K562 (cell line): ENCODE measurements at regions not wholly inside any gene's neighbourhood (a gene's known extent, or its start where the extent isn't known, plus 50 kb on each side); places are given as distances from the start of the nearest gene placed in this dataset.

Source experiments
- ATAC-seq: fragments of 200-7000 bp; cut with Tn5 transposase; 3 replicates; pipeline ENCODE4 v1.9.1; 2020; ENCODE audit warnings: moderate library complexity
- BruUV-seq: library from RNA; stranded (reverse); fragments of 400-500 nt; replicated peaks from 2 replicates; lab custom pipeline; 2021; lab: Mats Ljungman, UMichigan
- CTCF ChIA-PET: fragments of 300-600 bp; formaldehyde crosslinking; extraction: SDS; loops from one replicate; lab custom pipeline; 2021; ENCODE audit warnings: low intra/inter-chr PET ratio; lab: Yijun Ruan, JAX
- POLR2A ChIA-PET: fragments of 300-600, 350-650 bp; sonication (Branson Sonifier 250); formaldehyde crosslinking; extraction: SDS; loops from one replicate; lab custom pipeline; 2021; ENCODE audit warnings: antibody characterized with exemption, inconsistent platforms; lab: Yijun Ruan, JAX
- DNase-seq, 4 experiments: peaks; one replicate each; pipeline versions ENCODE4 v3.0.0 to v3.0.0-alpha.2; 2011 to 2018; ENCODE audit warnings: low spot score in 3 of 4, mixed read lengths in 3 of 4; ENCODE audit errors: extremely low read depth in 1 of 4
- FAIRE-seq: peaks from 2 replicates; lab custom pipeline; 2011; peaks lifted over from hg19 to GRCh38; lab: Jason Lieb, UNC
- H2AFZ ChIP-seq: 2 replicates; pipeline ENCODE4 v1.6.0; 2011; ENCODE audit warnings: low read depth, low read length, control low read depth, inconsistent platforms
- H3K27ac ChIP-seq: fragments of 200-600 bp; 3 replicates; pipeline ENCODE4 v1.8.0; 2011; ENCODE audit warnings: low read depth, mild to moderate bottlenecking, control low read depth, inconsistent platforms, low read length, moderate library complexity, mixed read lengths; ENCODE audit errors: extremely low read depth
- H3K27me3 ChIP-seq, 2 experiments: fragments of 300-600 bp in 1 of 2; 2 replicates in 1 of 2; 3 replicates in 1 of 2; pipeline versions ENCODE4 v1.6.0 to v1.8.0; 2011; ENCODE audit warnings: inconsistent platforms in 2 of 2, low read length in 2 of 2, mild to moderate bottlenecking in 1 of 2, mixed read lengths in 1 of 2, moderate library complexity in 1 of 2; ENCODE audit not compliant: control insufficient read depth in 2 of 2, insufficient read depth in 2 of 2
- H3K36me3 ChIP-seq: fragments of 300-600 bp; 3 replicates; pipeline ENCODE4 v1.8.0; 2011; ENCODE audit warnings: mild to moderate bottlenecking, low read length, inconsistent platforms; ENCODE audit not compliant: control insufficient read depth, insufficient read depth
- H3K4me1 ChIP-seq, 2 experiments: fragments of 200-600 bp in 1 of 2; replicated peaks in 1 of 2; 2 replicates in 1 of 2; 3 replicates in 1 of 2; pipeline versions ENCODE4 v1.5.1 to v1.8.0; 2011; ENCODE audit warnings: inconsistent platforms in 2 of 2, low read length in 2 of 2, mild to moderate bottlenecking in 1 of 2, mixed read lengths in 1 of 2, moderate library complexity in 1 of 2; ENCODE audit not compliant: control insufficient read depth in 2 of 2, insufficient read depth in 2 of 2
- H3K4me2 ChIP-seq: 2 replicates; pipeline ENCODE4 v1.6.1; 2011; ENCODE audit warnings: low read length, control low read depth, inconsistent platforms, mixed read lengths; ENCODE audit not compliant: insufficient read depth
- H3K4me3 ChIP-seq: fragments of 200-600 bp; sonication (generic), shearing (Covaris generic); 2 replicates; pipeline ENCODE4 v1.5.1; 2016; ENCODE audit warnings: control low read depth, inconsistent platforms
- H3K79me2 ChIP-seq: fragments of 200-600 bp; 3 replicates; pipeline ENCODE4 v1.8.0; 2011; ENCODE audit warnings: low read length, inconsistent platforms; ENCODE audit not compliant: control insufficient read depth, insufficient read depth
- H3K9ac ChIP-seq, 2 experiments: 2 replicates each; pipeline versions ENCODE4 v1.6.0 to v1.6.1; 2011; ENCODE audit warnings: low read depth in 2 of 2, low read length in 2 of 2, control low read depth in 1 of 2, inconsistent platforms in 1 of 2, mild to moderate bottlenecking in 1 of 2, mixed read lengths in 1 of 2; ENCODE audit not compliant: insufficient read depth in 1 of 2
- H3K9me1 ChIP-seq: one replicate; pipeline ENCODE4 v1.6.0; 2011; ENCODE audit warnings: inconsistent platforms, mild to moderate bottlenecking, low read length, moderate library complexity; ENCODE audit not compliant: control insufficient read depth, insufficient read depth
- H3K9me3 ChIP-seq: replicated peaks from 2 replicates; pipeline ENCODE4 v1.5.1; 2011; ENCODE audit warnings: low read depth, low read length, inconsistent platforms; ENCODE audit not compliant: control insufficient read depth, insufficient read depth
- H4K20me1 ChIP-seq: replicated peaks from 2 replicates; pipeline ENCODE4 v1.6.1; 2011; ENCODE audit warnings: low read length, inconsistent platforms, mixed read lengths; ENCODE audit not compliant: control insufficient read depth, insufficient read depth
- EP300 ChIP-seq: IDR thresholded peaks from 2 replicates; pipeline ENCODE4 v1.6.1; 2012; ENCODE audit warnings: low read length, improper control_type of control experiment
- EP400 ChIP-seq: fragments of 450-650 bp; IDR thresholded peaks from 2 replicates; pipeline ENCODE4 v1.6.1; 2017; ENCODE audit warnings: antibody characterized with exemption, mild to moderate bottlenecking, moderate library complexity
- KDM5B ChIP-seq: fragments of 200-600 bp; sonication (generic); IDR thresholded peaks from 2 replicates; pipeline ENCODE4 v1.6.1; 2012; ENCODE audit warnings: low read depth, mild to moderate bottlenecking, moderate library complexity, low read length, control low read depth, inconsistent platforms; ENCODE audit not compliant: insufficient replicate concordance
- RNF2 ChIP-seq: sonication (generic); IDR thresholded peaks from 2 replicates; pipeline ENCODE4 v1.6.1; 2016
- SIX5 ChIP-seq, 2 experiments: IDR thresholded peaks; 2 replicates each; pipeline ENCODE4 v1.6.1; 2011; ENCODE audit warnings: low read length in 2 of 2, borderline replicate concordance in 1 of 2, low read depth in 1 of 2, mild to moderate bottlenecking in 1 of 2, moderate library complexity in 1 of 2; ENCODE audit not compliant: insufficient read depth in 1 of 2
- SMARCB1 ChIP-seq: IDR thresholded peaks from 2 replicates; pipeline ENCODE4 v1.6.1; 2011; ENCODE audit warnings: improper control_type of control experiment, low read depth; ENCODE audit not compliant: insufficient read length
- SPI1 ChIP-seq: IDR thresholded peaks from 2 replicates; pipeline ENCODE4 v1.6.1; 2011; ENCODE audit warnings: low read depth, low read length, control low read depth, borderline replicate concordance
- TAF15 ChIP-seq: fragments of 200-400 bp; formaldehyde crosslinking; IDR thresholded peaks from 2 replicates; pipeline ENCODE4 v1.6.1; 2017; ENCODE audit warnings: mild to moderate bottlenecking, low read depth, low read length, moderate library complexity
- ZKSCAN8 ChIP-seq: fragments of 200-800 bp; sonication (Bioruptor generic); IDR thresholded peaks from 2 replicates; pipeline ENCODE4 v1.6.1; 2016; ENCODE audit warnings: missing genetic modification characterization, missing compliant biosample characterization
- ZNF174 ChIP-seq: fragments of 250-450 bp; sonication (Bioruptor Pico); IDR thresholded peaks from 2 replicates; pipeline ENCODE4 v1.4.0; 2020; ENCODE audit warnings: mild to moderate bottlenecking
- ZNF3 ChIP-seq: fragments of 250-450 bp; sonication (Bioruptor Pico); IDR thresholded peaks from 2 replicates; pipeline ENCODE4 v1.5.0; 2021; ENCODE audit warnings: mild to moderate bottlenecking, moderate library complexity
- ZNF347 ChIP-seq: fragments of 450-650 bp; formaldehyde crosslinking; IDR thresholded peaks from 2 replicates; pipeline ENCODE4 v1.4.0; 2020; ENCODE audit warnings: low read depth, mild to moderate bottlenecking, moderate library complexity
- ZNF76 ChIP-seq: fragments of 250-450 bp; sonication (Bioruptor Pico); IDR thresholded peaks from 2 replicates; pipeline ENCODE4 v1.4.0; 2020; ENCODE audit warnings: mild to moderate bottlenecking, moderate library complexity, borderline replicate concordance
- ZNF766 ChIP-seq: fragments of 200-800 bp; sonication (Bioruptor generic); conservative IDR thresholded peaks from 2 replicates; pipeline ENCODE4 v1.6.1; 2016; ENCODE audit warnings: missing genetic modification characterization, missing compliant biosample characterization
- WGBS: fragments of 100-300 bp; shearing (Covaris generic); methylation state at CpG from one replicate; pipeline ENCODE4 v1.1.6; 2016; ENCODE audit warnings: low coverage, mixed read lengths; ENCODE audit not compliant: insufficient coverage; ENCODE audit errors: missing lambda C conversion rate; 5-methylcytosine and 5-hydroxymethylcytosine counted together
- in situ Hi-C: fragments of 300-500 bp; cut with MboI; formaldehyde crosslinking; loops from 4 replicates; pipeline ENCODE4 v1.15.0; 2018; ENCODE audit warnings: inconsistent platforms, mixed read lengths
- intact Hi-C: fragments of 100-400 bp; cut with micrococcal nuclease; formaldehyde crosslinking; loops from 2 replicates; pipeline ENCODE4 v1.14.2; 2022
- TF ChIP-seq, protein P1 (sequence below), 2 experiments: fragments of 150-350 bp in 1 of 2; IDR thresholded peaks; 2 replicates each; pipeline ENCODE4 v1.6.1; 2012 to 2016; ENCODE audit warnings: low read depth in 2 of 2, low read length in 2 of 2, mild to moderate bottlenecking in 1 of 2, moderate library complexity in 1 of 2
- TF ChIP-seq, protein P2 (sequence below): fragments of 250-450 bp; sonication (Bioruptor Pico); IDR thresholded peaks from 2 replicates; pipeline ENCODE4 v1.8.0; 2021; ENCODE audit warnings: mild to moderate bottlenecking, moderate library complexity
- TF ChIP-seq, protein P3 (sequence below): fragments of 250-450 bp; sonication (Bioruptor Pico); IDR thresholded peaks from 2 replicates; pipeline ENCODE4 v1.6.1; 2021; ENCODE audit warnings: mild to moderate bottlenecking

DNA sequence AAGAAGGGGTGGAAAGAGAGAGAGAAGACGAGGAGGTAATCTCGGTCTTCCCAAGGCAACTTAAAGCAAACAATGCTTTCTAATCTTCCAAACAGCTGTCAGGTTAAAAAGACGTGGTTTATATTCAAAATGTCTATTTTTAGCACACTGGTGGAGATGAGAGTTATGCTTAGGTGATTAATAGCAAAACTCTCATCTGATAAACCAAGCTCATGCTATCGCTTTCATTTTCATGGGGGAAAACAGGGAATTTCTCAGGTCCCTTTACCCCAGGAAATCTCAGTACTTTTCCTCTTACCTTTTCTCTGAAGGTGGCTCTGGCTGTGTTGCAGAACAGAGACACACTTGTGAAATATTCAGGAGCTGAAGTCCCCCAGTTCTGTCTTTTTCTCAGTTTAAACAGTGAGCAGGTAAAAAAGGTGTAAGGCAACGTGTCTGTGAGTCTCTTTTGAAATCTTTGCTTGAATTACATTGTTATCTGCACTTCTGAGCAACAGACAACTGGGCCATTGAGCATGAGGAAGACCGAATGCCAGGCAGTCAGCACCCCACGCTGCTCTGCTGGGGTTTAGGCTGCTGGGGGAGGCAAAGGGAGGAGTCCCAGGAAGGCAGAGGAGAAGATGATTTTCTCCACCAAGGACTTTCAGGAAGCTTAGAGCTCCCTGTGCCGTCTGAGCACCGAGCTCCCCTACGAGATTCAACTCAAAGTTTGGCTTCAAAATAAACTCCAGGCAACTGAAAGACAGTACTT is 759.3 kb downstream of the BCL11B start:
- WGBS: 2% methylated on average over 10 of the region's 10 CpGs
- TF ChIP-seq EP300 (no peak), KDM5B (no peak), RNF2 (no peak), SPI1 (no peak), TAF15 (no peak), ZKSCAN8 (CRISPR knock-in tag) (no peak), ZNF3 (no peak), ZNF347 (CRISPR knock-in tag) (no peak), ZNF76 (CRISPR knock-in tag) (no peak), ZNF174 (CRISPR knock-in tag) (no peak), SMARCB1 (no peak), EP400 (no peak), ZNF766 (CRISPR knock-in tag) (no peak), SIX5 (IDR thresholded peaks at IDR 0.05; ENCODE audit: borderline replicate concordance in 1 of 2, insufficient read depth in 1 of 2, low read depth in 1 of 2, low read length in 2 of 2) (no peak)
- TF ChIP-seq, protein P1, sequence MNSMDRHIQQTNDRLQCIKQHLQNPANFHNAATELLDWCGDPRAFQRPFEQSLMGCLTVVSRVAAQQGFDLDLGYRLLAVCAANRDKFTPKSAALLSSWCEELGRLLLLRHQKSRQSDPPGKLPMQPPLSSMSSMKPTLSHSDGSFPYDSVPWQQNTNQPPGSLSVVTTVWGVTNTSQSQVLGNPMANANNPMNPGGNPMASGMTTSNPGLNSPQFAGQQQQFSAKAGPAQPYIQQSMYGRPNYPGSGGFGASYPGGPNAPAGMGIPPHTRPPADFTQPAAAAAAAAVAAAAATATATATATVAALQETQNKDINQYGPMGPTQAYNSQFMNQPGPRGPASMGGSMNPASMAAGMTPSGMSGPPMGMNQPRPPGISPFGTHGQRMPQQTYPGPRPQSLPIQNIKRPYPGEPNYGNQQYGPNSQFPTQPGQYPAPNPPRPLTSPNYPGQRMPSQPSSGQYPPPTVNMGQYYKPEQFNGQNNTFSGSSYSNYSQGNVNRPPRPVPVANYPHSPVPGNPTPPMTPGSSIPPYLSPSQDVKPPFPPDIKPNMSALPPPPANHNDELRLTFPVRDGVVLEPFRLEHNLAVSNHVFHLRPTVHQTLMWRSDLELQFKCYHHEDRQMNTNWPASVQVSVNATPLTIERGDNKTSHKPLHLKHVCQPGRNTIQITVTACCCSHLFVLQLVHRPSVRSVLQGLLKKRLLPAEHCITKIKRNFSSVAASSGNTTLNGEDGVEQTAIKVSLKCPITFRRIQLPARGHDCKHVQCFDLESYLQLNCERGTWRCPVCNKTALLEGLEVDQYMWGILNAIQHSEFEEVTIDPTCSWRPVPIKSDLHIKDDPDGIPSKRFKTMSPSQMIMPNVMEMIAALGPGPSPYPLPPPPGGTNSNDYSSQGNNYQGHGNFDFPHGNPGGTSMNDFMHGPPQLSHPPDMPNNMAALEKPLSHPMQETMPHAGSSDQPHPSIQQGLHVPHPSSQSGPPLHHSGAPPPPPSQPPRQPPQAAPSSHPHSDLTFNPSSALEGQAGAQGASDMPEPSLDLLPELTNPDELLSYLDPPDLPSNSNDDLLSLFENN (IDR thresholded peaks at IDR 0.05; ENCODE audit: low read depth in 2 of 2, low read length in 2 of 2): no peak
- TF ChIP-seq, protein P2, sequence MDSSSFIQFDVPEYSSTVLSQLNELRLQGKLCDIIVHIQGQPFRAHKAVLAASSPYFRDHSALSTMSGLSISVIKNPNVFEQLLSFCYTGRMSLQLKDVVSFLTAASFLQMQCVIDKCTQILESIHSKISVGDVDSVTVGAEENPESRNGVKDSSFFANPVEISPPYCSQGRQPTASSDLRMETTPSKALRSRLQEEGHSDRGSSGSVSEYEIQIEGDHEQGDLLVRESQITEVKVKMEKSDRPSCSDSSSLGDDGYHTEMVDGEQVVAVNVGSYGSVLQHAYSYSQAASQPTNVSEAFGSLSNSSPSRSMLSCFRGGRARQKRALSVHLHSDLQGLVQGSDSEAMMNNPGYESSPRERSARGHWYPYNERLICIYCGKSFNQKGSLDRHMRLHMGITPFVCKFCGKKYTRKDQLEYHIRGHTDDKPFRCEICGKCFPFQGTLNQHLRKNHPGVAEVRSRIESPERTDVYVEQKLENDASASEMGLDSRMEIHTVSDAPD (CRISPR knock-in tag): no peak
- TF ChIP-seq, protein P3, sequence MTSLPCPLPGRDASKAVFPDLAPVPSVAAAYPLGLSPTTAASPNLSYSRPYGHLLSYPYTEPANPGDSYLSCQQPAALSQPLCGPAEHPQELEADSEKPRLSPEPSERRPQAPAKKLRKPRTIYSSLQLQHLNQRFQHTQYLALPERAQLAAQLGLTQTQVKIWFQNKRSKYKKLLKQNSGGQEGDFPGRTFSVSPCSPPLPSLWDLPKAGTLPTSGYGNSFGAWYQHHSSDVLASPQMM (CRISPR knock-in tag): no peak
- ChIA-PET POLR2A (no interaction called here), CTCF (no interaction called here)
- H3K4me2 ChIP-seq: no peak overlapping the region
- H3K4me1 ChIP-seq: no peaks in the 10 kb centered on the region
- H3K9me1 ChIP-seq: no peaks in the 10 kb centered on the region
- H3K9ac ChIP-seq: no peak overlapping the region
- no peak overlapping the region for H2AFZ ChIP-seq
- no peaks in the 10 kb centered on the region for H3K27me3 ChIP-seq
- no peaks in the 10 kb centered on the region for H3K36me3 ChIP-seq
- H3K27ac ChIP-seq: no peak overlapping the region
- no peaks in the 10 kb centered on the region for H3K9me3 ChIP-seq
- in situ Hi-C loops (no loop called here), intact Hi-C loops (no loop called here)
- FAIRE-seq: no peak
- no peaks in the 10 kb centered on the region for H4K20me1 ChIP-seq
- H3K4me3 ChIP-seq: no peak overlapping the region
- BruUV-seq: no TSS peak
- no peak for DNase-seq
- ATAC-seq: no peak
- no peaks in the 10 kb centered on the region for H3K79me2 ChIP-seq
